Epithelial cell of esophagus (primary cell): ENCODE measurements at regions not wholly inside any gene's neighbourhood (a gene's known extent, or its start where the extent isn't known, plus 50 kb on each side); places are given as distances from the start of the nearest gene placed in this dataset.

Experiments
- DNase-seq: peaks from one replicate; pipeline ENCODE4 v3.0.0; 2010; ENCODE audit warnings: low read depth
- H3K4me3 ChIP-seq: 2 replicates; pipeline ENCODE4 v1.5.1; 2011; ENCODE audit warnings: mild to moderate bottlenecking, low read length, control low read depth
- CTCF ChIP-seq: IDR thresholded peaks from 2 replicates; pipeline ENCODE4 v1.5.1; 2011; ENCODE audit warnings: low read depth, mild to moderate bottlenecking, low read length, control low read depth, inconsistent platforms; ENCODE audit not compliant: insufficient read depth; ENCODE audit errors: missing control alignments

- DNase-seq: no peak
- TF ChIP-seq CTCF: no peak
- no peak overlapping the region for H3K4me3 ChIP-seq
Observed at GRCh38 chr12:24741216-24741615, 207.7 kb downstream of the BCAT1 start.

GRCh38 chr12:24739106-24739779, 209.7 kb downstream of the BCAT1 start:
- H3K4me3 ChIP-seq: no peak overlapping the region
- DNase-seq: peak; percentile 50
- TF ChIP-seq CTCF: no peak

GRCh38 chr12:24738441-24738840, 210.5 kb downstream of the BCAT1 start:
- no peak overlapping the region for H3K4me3 ChIP-seq
- no peak for TF ChIP-seq CTCF
- DNase-seq: no peak

- no peak overlapping the region for H3K4me3 ChIP-seq
- no peak for TF ChIP-seq CTCF
- DNase-seq: peak; percentile 29
Observed at GRCh38 chr12:24731596-24731995, 217.3 kb downstream of the BCAT1 start.

- no peak for DNase-seq
- no peak for TF ChIP-seq CTCF
- H3K4me3 ChIP-seq: no peak overlapping the region
Observed at GRCh38 chr12:24730489-24730896, 218.4 kb downstream of the BCAT1 start.

GRCh38 chr12:24728826-24729225, 220.1 kb downstream of the BCAT1 start:
- no peak for DNase-seq
- no peak overlapping the region for H3K4me3 ChIP-seq
- TF ChIP-seq CTCF: no peak

GRCh38 chr12:24728366-24728765, 220.5 kb downstream of the BCAT1 start:
- DNase-seq: peak; percentile 38
- no peak overlapping the region for H3K4me3 ChIP-seq

More at GRCh38 chr12:24728366-24728765, 220.5 kb downstream of the BCAT1 start:
- TF ChIP-seq CTCF: peak; percentile 57
